OCI-LY3 (cell line): ENCODE measurements at regions not wholly inside any gene's neighbourhood (a gene's known extent, or its start where the extent isn't known, plus 50 kb on each side); places are given as distances from the start of the nearest gene placed in this dataset.
"Not testable (repeated sequence)": the region's sequence is repeated elsewhere in the genome, so short reads cannot be mapped to it uniquely, and the experiment has no call there.

ENCODE experiments used
- H2AFZ ChIP-seq: fragments of 200-600, 300-600 bp; shearing (Covaris generic); 2 replicates; pipeline ENCODE4 v1.6.0; 2014; ENCODE audit warnings: antibody characterized with exemption, low read depth, low read length
- H3K27ac ChIP-seq: fragments of 200-600, 300-600 bp; sonication (generic); 2 replicates; pipeline ENCODE4 v1.5.1; 2014; ENCODE audit warnings: mild to moderate bottlenecking, low read length, moderate library complexity, mixed read lengths
- H3K27me3 ChIP-seq: fragments of 200-600, 300-600 bp; sonication (generic); 2 replicates; pipeline ENCODE4 v1.6.1; 2014; ENCODE audit warnings: low read depth, low read length, mixed read lengths
- H3K36me3 ChIP-seq: fragments of 200-600, 300-600 bp; sonication (generic); replicated peaks from 2 replicates; pipeline ENCODE3; 2014; ENCODE audit warnings: low read depth, low read length, mixed read lengths
- H3K4me1 ChIP-seq: fragments of 300-600, 200-600 bp; sonication (generic); 2 replicates; pipeline ENCODE4 v1.6.1; 2014; ENCODE audit warnings: low read length, mixed read lengths
- H3K4me2 ChIP-seq: fragments of 200-600, 300-600 bp; sonication (generic); 2 replicates; pipeline ENCODE4 v1.6.1; 2014; ENCODE audit warnings: low read length, mixed read lengths
- H3K4me3 ChIP-seq: fragments of 300-600, 200-600 bp; sonication (generic); 2 replicates; pipeline ENCODE4 v1.5.1; 2014; ENCODE audit warnings: antibody characterized with exemption, mild to moderate bottlenecking, low read length, moderate library complexity
- H3K79me2 ChIP-seq: fragments of 300-600, 200-600 bp; shearing (Covaris generic); 2 replicates; pipeline ENCODE4 v1.6.1; 2014; ENCODE audit warnings: mild to moderate bottlenecking, low read length, mixed read lengths
- H3K9ac ChIP-seq: fragments of 300-600, 200-600 bp; shearing (Covaris generic); 2 replicates; pipeline ENCODE4 v1.6.0; 2014; ENCODE audit warnings: mild to moderate bottlenecking, low read length, moderate library complexity
- H3K9me3 ChIP-seq: fragments of 200-600, 300-600 bp; shearing (Covaris generic); 2 replicates; pipeline ENCODE4 v1.6.1; 2014; ENCODE audit warnings: low read length, mixed read lengths; ENCODE audit not compliant: insufficient read depth
- H4K20me1 ChIP-seq: fragments of 200-600, 300-600 bp; sonication (generic); 2 replicates; pipeline ENCODE4 v1.6.1; 2016; ENCODE audit warnings: low read length, mixed read lengths; ENCODE audit not compliant: insufficient read depth
- CTCF ChIP-seq: fragments of 200-600, 300-600 bp; sonication (generic); IDR thresholded peaks from 2 replicates; pipeline ENCODE4 v1.5.1; 2014; ENCODE audit warnings: antibody characterized with exemption, low read length, low read depth
- EZH2phosphoT487 ChIP-seq: fragments of 200-600 bp; shearing (Covaris generic); IDR thresholded peaks from 2 replicates; pipeline ENCODE4 v1.6.1; 2018; ENCODE audit warnings: antibody characterized with exemption, mixed run types, low read depth

- Histone ChIP-seq H3K4me2 (no peak overlapping the region), H4K20me1 (no peaks in the 10 kb centered on the region), H3K36me3 (no peaks in the 10 kb centered on the region), H3K4me3 (no peak overlapping the region), H3K4me1 (peaks cover 16% of the 10 kb centered on the region), H3K27me3 (no peaks in the 10 kb centered on the region), H3K27ac (no peak overlapping the region), H3K9ac (no peak overlapping the region), H3K79me2 (no peaks in the 10 kb centered on the region), H2AFZ (no peak overlapping the region), H3K9me3 (no peaks in the 10 kb centered on the region)
- TF ChIP-seq CTCF, result no peak
- TF ChIP-seq EZH2phosphoT487, result no peak
These were observed 165.8 kb upstream of the JUN start for GRCh38 chr1:58949551-58950220.

DNA sequence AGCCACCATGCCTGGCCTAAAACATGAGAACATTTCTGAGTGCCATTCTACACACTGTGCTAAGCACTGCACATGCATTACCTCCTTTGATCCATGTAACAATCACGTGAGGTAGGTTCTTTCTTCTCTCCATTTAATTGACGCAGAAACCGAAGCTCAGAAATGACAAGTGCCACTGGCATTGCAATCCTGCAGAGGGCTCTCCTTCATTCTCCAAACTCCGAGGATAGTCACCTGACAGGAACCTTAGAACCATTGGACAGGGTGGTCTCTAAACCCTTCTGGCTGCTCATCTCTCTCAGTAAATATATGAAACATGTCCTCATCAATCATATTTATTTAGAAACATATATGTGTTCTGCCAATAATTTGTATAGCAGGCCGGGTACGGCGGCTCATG, 167.1 kb upstream of the JUN start:
- H3K36me3 ChIP-seq, result no peaks in the 10 kb centered on the region
- TF ChIP-seq CTCF, result no peak
- TF ChIP-seq EZH2phosphoT487, result no peak
- no peaks in the 10 kb centered on the region for H3K27me3 ChIP-seq
- no peaks in the 10 kb centered on the region for H3K9me3 ChIP-seq
- H3K4me3 ChIP-seq, result no peak overlapping the region
- no peaks in the 10 kb centered on the region for H3K79me2 ChIP-seq
- no peak overlapping the region for H2AFZ ChIP-seq
- H3K4me2 ChIP-seq, result no peak overlapping the region
- H3K27ac ChIP-seq, result no peak overlapping the region
- no peaks in the 10 kb centered on the region for H4K20me1 ChIP-seq
- H3K4me1 ChIP-seq, result peaks cover 16% of the 10 kb centered on the region
- no peak overlapping the region for H3K9ac ChIP-seq

GRCh38 chr1:58953951-58954350, 170.1 kb upstream of the JUN start:
- H3K27ac ChIP-seq, H3K79me2 ChIP-seq, H3K36me3 ChIP-seq, H3K27me3 ChIP-seq, H4K20me1 ChIP-seq, H2AFZ ChIP-seq, H3K9ac ChIP-seq, H3K4me3 ChIP-seq, H3K4me1 ChIP-seq, H3K9me3 ChIP-seq, H3K4me2 ChIP-seq: not testable (repeated sequence)

DNA sequence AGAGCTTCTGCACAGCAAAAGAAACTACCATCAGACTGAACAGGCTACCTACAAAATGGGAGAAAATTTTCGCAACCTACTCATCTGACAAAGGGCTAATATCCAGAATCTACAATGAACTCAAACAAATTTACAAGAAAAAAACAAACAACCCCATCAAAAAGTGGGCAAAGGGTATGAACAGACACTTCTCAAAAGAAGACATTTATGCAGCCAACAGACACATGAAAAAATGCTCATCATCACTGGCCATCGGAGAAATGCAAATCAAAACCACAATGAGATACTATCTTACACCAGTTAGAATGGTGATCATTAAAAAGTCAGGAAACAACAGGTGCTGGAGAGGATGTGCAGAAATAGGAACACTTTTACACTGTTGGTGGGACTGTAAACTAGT, 179.4 kb upstream of the JUN start:
- H3K36me3 ChIP-seq, H3K9me3 ChIP-seq, H3K4me3 ChIP-seq, H3K4me2 ChIP-seq, H3K79me2 ChIP-seq, H3K27ac ChIP-seq, H4K20me1 ChIP-seq, H3K9ac ChIP-seq, H2AFZ ChIP-seq, H3K27me3 ChIP-seq: not testable (repeated sequence)
- peaks cover 22% of the 10 kb centered on the region for H3K4me1 ChIP-seq

DNA sequence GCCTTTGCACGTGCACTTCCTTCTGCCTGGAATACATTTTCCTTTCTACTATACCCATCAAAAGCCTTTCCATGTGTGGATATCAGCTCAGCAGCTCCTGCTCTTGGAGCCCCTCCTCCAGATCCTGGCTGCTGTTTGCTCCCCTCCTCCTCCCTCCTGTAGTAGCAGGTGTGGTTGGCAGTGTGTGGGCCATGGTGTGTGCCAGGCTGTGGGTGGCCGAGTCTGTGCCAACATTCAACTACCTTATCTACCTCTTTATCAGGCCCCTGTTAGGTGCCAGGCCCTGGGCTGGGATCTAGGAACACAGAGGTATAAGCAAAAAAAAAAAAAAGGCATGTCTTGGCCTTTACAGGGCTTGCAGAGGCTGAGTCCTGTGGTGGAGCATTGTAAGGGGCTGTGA, 180.6 kb upstream of the JUN start:
- no peaks in the 10 kb centered on the region for H3K9me3 ChIP-seq
- no peak overlapping the region for H3K4me3 ChIP-seq
- no peaks in the 10 kb centered on the region for H4K20me1 ChIP-seq
- H3K36me3 ChIP-seq, result no peaks in the 10 kb centered on the region
- no peak overlapping the region for H3K9ac ChIP-seq
- no peak overlapping the region for H3K27ac ChIP-seq
- TF ChIP-seq CTCF (no peak), EZH2phosphoT487 (no peak)
- H3K4me1 ChIP-seq, result peaks cover 30% of the 10 kb centered on the region
- H3K79me2 ChIP-seq, result no peaks in the 10 kb centered on the region
- no peak overlapping the region for H3K4me2 ChIP-seq
- H3K27me3 ChIP-seq, result no peaks in the 10 kb centered on the region
- H2AFZ ChIP-seq, result no peak overlapping the region
